Stimulated activated CD8-positive, alpha-beta memory T cell treated with anti-CD3 and anti-CD28 coated beads, Interleukin-2, amount 100 ng/mL, for 48 hours (primary cell): ENCODE measurements at regions not wholly inside any gene's neighbourhood (a gene's known extent, or its start where the extent isn't known, plus 50 kb on each side); places are given as distances from the start of the nearest gene placed in this dataset.
"Not testable (repeated sequence)": the region's sequence is repeated elsewhere in the genome, so short reads cannot be mapped to it uniquely, and the experiment has no call there.

Source experiments
- DNase-seq, 2 donors: peaks; one replicate each; pipeline ENCODE4 v3.0.0-alpha.2; 2020; ENCODE audit warnings: low read depth in 2 of 2

GRCh38 chr1:112099979-112100378, 110.5 kb upstream of the KCND3 start:
- DNase-seq: no peak

DNA sequence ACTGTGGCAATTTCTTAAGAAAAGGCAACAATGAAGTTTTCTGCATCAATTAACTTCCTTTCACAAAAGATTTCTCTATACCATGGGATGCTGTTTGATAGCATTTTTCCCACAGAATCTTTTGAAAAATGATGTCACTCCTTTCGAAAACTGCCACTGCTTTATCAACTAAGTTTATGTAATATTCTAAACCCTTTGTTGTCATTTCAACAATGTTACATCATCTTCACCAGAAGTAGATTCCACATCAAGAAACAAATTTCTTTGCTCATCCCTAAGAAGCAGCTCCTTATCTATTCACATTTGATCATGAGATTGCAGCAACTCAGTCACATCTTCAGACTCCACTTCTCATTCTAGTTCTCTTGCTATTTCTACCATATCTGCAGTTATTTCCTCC, 116.1 kb upstream of the KCND3 start:
- no peak for DNase-seq

- DNase-seq: no peak
Measured at GRCh38 chr1:112110031-112110430, 120.6 kb upstream of the KCND3 start.

DNA sequence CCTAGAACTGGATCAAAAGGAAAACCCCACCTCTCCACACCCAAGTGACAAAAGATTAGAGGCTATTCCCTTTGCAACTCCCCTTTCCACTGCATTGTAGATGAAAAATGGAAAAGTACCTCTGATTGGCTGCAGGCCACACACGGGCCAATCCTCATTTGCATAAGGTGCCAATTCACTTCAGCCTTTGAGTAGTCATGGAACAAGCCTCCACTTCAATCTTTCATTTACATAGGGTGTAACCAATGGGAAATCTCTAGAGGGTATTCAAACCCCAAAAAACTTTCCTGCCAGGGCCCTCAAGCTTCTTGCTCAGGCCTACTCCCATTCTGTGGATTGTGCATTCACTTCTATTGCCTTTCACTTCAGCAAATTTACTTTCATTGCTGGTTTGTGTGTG, 122.3 kb upstream of the KCND3 start:
- DNase-seq: no peak

DNA sequence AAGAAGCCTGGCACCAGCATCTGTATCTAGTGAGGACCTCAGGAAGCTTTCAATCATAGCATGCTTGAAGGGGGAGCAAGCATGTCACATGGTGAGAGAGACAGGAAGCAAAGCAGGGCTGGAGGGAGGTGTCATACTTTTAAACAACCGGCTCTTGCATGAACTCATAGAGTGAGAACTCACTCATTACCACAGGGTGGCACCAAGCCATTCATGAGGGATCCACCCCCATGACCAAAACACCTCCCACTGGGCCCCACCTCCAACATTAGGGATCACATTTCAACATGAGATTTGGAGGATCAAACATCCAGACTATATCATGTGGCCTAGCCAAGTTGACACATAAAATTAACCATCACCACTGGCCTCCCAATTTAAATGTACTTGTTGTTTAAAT, 125.1 kb upstream of the KCND3 start:
- DNase-seq: no peak

GRCh38 chr1:112126598-112126997, 137.1 kb upstream of the KCND3 start:
- DNase-seq: no peak

GRCh38 chr1:112127606-112128005, 138.1 kb upstream of the KCND3 start:
- DNase-seq: not testable (repeated sequence)

DNA sequence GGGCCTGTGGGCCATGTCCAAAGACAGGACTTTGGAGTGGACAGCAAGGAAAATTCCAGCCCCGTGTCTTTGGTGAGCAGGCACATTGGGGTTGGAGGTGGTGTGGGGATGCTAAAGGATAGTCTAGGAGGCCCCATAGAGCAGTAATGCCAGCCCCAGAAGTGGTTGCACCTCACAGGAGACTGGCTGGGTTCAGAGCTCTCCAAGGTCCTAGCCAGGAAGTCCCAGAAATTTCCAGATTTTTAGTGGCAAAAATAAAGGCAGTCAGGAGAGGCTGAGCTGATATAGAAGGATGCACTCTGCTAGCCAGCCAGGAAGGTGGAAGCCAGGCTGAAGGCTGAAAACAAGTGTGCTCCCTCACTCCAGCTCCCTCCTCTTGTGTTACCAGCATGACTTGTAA, 144.0 kb upstream of the KCND3 start:
- no peak for DNase-seq

GRCh38 chr1:112140743-112141142, 151.3 kb upstream of the KCND3 start:
- no peak for DNase-seq

GRCh38 chr1:112141301-112141700, 151.8 kb upstream of the KCND3 start:
- DNase-seq: no peak

- DNase-seq: no peak
Measured at GRCh38 chr1:112141923-112142322, 152.5 kb upstream of the KCND3 start.

DNA sequence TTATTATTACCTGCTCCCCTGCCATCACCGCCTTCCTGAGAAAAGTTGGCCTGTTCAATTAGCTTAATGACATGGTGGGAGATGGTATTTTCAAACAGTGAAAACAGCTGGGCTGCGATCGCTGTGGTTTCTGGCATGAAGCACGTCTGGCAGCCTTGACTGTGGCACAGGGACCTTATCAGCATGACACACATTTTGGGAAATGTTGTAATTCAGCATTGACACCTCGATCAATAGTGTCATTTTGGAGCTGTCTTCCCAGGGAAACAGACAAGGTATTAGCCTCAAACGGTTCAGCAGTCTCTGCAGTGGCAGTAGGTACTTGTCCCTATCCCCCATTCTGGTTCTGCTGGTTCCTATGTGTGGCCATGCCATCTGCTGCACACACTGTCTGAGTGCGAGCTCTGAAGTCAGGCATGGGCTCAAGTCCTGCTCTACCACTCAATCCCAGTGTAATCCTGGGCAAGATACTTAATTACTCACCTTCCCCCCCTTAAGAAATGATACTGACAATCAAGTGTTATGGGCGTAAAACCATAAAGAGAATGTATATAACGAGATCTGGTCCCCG, 154.5 kb upstream of the KCND3 start:
- no peak for DNase-seq

DNA sequence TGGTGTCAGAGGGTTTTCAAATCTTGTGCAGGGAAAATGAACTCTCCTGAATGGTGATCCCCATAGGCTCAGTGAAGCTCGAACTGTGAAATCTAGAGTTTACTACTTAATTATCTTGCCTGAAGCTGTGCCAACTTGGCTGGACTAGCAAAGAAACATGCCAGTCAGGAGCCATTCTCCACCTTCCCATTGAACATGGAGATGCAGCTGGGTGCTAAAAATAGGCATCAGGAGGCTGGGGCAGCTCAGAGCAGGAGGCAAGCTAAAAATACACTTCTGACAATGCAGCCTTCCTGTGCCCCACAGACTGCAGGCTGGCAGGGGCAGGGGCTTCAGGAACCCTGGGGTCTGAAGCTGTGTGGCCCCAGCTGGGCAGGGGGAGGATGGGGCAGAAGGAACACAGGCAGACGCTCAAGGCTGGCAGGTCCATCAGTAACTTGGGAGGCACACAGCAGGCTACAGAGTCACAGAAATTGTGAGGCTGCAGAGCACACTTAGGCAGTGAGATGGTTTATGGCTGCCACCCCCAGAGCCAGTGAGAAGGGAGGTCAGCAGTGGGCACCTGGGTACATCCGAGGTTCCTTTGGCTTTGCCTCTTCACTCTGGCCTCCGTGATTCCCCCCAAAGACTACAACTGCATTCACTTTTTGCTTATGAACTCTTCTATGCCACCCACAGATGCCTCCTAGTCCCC, 155.4 kb upstream of the KCND3 start:
- no peak for DNase-seq

- no peak for DNase-seq
Measured at GRCh38 chr1:112146201-112146715, 156.8 kb upstream of the KCND3 start.

- DNase-seq: not testable (repeated sequence)
Measured at GRCh38 chr1:112160214-112160613, 170.7 kb upstream of the KCND3 start.

DNA sequence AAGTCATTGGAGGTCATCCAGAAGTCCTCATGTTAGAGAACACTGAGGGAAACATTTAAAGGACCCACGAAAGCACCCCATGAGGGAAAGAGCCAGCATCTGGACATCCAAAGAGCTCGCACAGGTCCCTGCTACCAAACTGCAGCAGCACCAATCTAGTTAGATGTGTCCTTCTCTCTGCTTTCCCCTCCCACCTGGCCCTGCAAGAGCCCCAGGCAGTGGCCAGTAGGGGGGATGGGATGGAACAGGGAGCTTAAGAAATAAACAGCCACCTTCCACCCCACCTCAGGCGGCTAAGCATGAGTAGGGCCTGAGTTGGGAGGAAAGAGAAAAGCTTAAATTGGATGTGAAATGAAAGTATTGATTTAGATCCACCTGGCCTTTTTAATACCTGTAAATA, 175.9 kb upstream of the KCND3 start:
- no peak for DNase-seq

GRCh38 chr1:112169517-112169916, 180.0 kb upstream of the KCND3 start:
- DNase-seq: no peak

- no peak for DNase-seq
Measured at GRCh38 chr1:112172294-112172882, 182.9 kb upstream of the KCND3 start.

DNA sequence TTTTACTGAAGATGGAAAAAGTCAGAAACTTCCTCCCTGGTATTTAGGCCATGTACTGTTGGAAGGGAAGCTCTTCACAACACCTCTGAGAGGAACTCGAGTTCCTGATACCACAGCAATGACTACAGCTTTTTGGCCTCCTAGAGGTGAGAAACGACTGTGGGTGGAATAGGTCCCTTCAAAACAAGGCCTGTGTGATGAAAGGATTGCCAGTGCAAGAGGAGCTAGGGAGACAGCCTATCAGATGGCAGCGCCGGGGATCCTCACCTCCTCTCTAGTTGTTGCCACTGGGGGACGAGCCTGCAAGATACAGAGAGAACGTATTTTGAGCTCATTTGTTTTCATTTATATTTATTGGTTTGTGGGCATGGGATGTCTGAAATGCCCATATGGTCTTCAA, 187.8 kb upstream of the KCND3 start:
- DNase-seq: no peak

- DNase-seq: no peak
Measured at GRCh38 chr1:112188611-112189010, 199.1 kb upstream of the KCND3 start.

DNA sequence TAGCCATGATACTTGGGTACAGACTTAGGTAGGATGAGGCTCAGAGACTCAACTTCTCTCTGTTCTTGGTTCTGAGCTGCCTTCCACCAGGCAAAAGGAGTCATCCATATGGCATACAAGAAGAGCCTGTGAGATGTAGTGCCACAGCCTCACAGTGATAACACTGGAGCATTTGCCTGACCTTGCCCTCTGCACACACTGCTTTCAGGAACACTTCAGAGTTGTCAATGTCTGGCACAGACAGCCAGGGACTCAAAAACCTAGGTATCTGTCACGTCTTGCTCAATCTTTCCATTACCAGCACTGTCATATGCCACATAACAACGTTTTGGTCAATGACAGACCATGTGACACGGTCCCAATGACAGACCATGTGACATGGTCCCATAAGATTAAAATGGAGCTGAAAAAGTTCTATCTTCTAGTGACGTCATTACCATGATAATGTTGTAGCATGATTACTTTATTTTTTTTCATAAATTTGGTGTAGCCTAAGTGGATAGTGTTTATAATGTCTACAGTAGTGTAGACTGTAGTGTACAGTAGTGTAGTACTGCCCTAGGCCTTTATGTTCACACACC, 199.9 kb upstream of the CTTNBP2NL start:
- DNase-seq: no peak

- no peak for DNase-seq
Measured at GRCh38 chr1:112196731-112197130, 199.3 kb upstream of the CTTNBP2NL start.

- no peak for DNase-seq
Measured at GRCh38 chr1:112209493-112209892, 186.5 kb upstream of the CTTNBP2NL start.
